HUES48 (cell line): ENCODE measurements at regions not wholly inside any gene's neighbourhood (a gene's known extent, or its start where the extent isn't known, plus 50 kb on each side); places are given as distances from the start of the nearest gene placed in this dataset.

Experiments
- H3K27ac ChIP-seq: one replicate; pipeline ENCODE4 v1.7.0; 2013; ENCODE audit warnings: low read depth, low read length, inconsistent platforms
- H3K27me3 ChIP-seq: 2 replicates; pipeline ENCODE4 v1.6.1; 2013; ENCODE audit warnings: mild to moderate bottlenecking, low read length; ENCODE audit not compliant: control insufficient read depth, insufficient read depth
- H3K36me3 ChIP-seq: 2 replicates; pipeline ENCODE4 v1.6.1; 2013; ENCODE audit warnings: low read length; ENCODE audit not compliant: control insufficient read depth, insufficient read depth
- H3K4me1 ChIP-seq: 2 replicates; pipeline ENCODE4 v1.6.1; 2013; ENCODE audit warnings: mild to moderate bottlenecking, low read length; ENCODE audit not compliant: control insufficient read depth, insufficient read depth
- H3K4me3 ChIP-seq: 2 replicates; pipeline ENCODE4 v1.5.1; 2013; ENCODE audit warnings: mild to moderate bottlenecking, low read depth, low read length
- H3K9ac ChIP-seq: 2 replicates; pipeline ENCODE4 v1.6.1; 2013; ENCODE audit warnings: mild to moderate bottlenecking, low read depth, low read length, moderate library complexity
- H3K9me3 ChIP-seq: 2 replicates; pipeline ENCODE4 v1.6.1; 2013; ENCODE audit warnings: low read length; ENCODE audit not compliant: control insufficient read depth, insufficient read depth

- no peak overlapping the region for H3K4me3 ChIP-seq
- H3K4me1 ChIP-seq: no peaks in the 10 kb centered on the region
- no peak overlapping the region for H3K9ac ChIP-seq
- no peak overlapping the region for H3K27ac ChIP-seq
- no peaks in the 10 kb centered on the region for H3K9me3 ChIP-seq
- H3K27me3 ChIP-seq: no peaks in the 10 kb centered on the region
- H3K36me3 ChIP-seq: no peaks in the 10 kb centered on the region
These were observed 325.6 kb downstream of the DEPDC1B start for GRCh38 chr5:60374409-60374808.

DNA sequence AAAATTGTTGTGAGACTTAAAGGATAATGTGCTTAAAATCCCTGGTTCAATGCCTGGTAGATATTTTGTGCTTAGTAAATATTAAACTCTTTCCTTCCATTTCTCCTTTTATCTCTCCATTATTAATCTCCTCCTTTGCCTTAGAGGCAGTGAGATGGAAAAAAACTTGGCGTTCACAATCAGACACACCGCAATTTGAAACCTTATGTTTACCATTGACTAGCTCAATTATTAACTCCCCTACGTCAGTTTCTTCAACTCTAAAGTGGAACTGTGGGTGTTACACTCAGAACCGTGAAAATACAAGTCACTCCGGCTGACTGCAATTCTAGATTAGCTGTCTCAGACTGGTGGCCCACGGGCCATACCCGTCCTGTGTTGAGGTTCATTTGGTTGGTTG is 327.2 kb downstream of the DEPDC1B start:
- no peaks in the 10 kb centered on the region for H3K4me1 ChIP-seq
- H3K27ac ChIP-seq: no peak overlapping the region
- H3K9me3 ChIP-seq: no peaks in the 10 kb centered on the region
- H3K27me3 ChIP-seq: no peaks in the 10 kb centered on the region
- no peak overlapping the region for H3K9ac ChIP-seq
- H3K36me3 ChIP-seq: no peaks in the 10 kb centered on the region
- H3K4me3 ChIP-seq: no peak overlapping the region

DNA sequence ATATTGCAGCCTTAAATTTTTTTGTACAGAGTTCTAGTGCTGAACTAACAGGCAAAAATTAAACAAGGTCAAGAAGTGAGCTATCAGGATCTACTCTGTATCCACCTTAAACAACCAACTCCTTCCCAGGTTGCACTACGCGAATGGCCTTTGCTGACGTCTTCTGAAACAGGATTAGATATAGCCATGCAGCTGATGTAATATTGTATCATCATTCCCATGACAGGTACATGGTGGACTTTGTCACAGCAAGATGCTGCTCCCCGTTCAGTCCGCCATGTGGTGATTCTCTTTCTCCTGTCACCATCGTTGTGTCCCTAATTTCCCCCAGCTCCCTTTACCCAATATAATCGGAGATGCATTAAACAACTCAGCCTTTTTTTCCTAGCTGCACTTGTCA is 328.9 kb downstream of the DEPDC1B start:
- H3K27ac ChIP-seq: no peak overlapping the region
- no peaks in the 10 kb centered on the region for H3K36me3 ChIP-seq
- no peak overlapping the region for H3K4me3 ChIP-seq
- H3K4me1 ChIP-seq: no peaks in the 10 kb centered on the region
- H3K9ac ChIP-seq: no peak overlapping the region
- H3K9me3 ChIP-seq: no peaks in the 10 kb centered on the region
- H3K27me3 ChIP-seq: no peaks in the 10 kb centered on the region

- no peaks in the 10 kb centered on the region for H3K9me3 ChIP-seq
- H3K4me1 ChIP-seq: no peaks in the 10 kb centered on the region
- H3K27me3 ChIP-seq: no peaks in the 10 kb centered on the region
- H3K9ac ChIP-seq: no peak overlapping the region
- no peak overlapping the region for H3K4me3 ChIP-seq
- no peaks in the 10 kb centered on the region for H3K36me3 ChIP-seq
- H3K27ac ChIP-seq: no peak overlapping the region
These were observed 329.5 kb downstream of the DEPDC1B start for GRCh38 chr5:60370508-60370907.

DNA sequence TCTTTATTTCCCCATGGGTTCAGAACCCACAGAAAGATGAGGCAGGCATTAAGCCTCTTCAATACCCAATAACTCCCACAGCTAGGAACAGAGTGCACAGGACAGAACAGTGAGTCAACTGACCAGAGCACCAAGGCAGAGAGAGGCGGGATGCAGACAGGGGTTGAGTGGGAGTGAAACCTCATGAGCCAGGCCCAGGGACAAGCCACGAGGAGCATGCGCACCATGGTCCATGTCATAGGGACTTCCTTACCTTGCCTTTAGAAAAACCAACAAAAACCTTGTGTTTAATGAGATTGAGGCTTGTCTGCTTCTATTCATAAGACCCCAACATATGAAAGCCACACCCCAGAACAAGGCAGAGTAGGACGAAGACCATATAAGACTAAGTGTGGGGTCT is 330.6 kb downstream of the DEPDC1B start:
- no peak overlapping the region for H3K9ac ChIP-seq
- H3K4me3 ChIP-seq: no peak overlapping the region
- H3K27ac ChIP-seq: no peak overlapping the region
- H3K4me1 ChIP-seq: no peaks in the 10 kb centered on the region
- no peaks in the 10 kb centered on the region for H3K27me3 ChIP-seq
- no peaks in the 10 kb centered on the region for H3K36me3 ChIP-seq
- no peaks in the 10 kb centered on the region for H3K9me3 ChIP-seq

DNA sequence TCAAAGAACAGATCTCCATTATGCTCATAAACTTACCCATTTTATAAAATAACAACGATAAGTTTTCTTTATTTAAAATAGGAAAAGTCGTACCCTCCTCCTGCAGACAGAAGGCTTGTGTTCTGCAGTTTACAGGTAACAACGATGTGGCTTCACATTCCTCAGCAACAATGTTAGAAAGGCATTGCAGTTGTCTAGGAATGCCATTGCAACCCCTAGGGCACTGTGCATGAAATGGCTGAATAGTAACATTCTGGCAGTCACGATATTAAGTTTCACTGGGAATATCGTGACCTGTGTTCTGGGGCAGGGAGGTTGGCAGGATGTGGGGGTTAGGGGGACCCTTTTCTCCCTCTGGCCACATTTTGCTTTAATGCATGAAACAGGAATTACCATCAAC is 331.9 kb downstream of the DEPDC1B start:
- H3K36me3 ChIP-seq: no peaks in the 10 kb centered on the region
- H3K27ac ChIP-seq: no peak overlapping the region
- no peaks in the 10 kb centered on the region for H3K4me1 ChIP-seq
- no peaks in the 10 kb centered on the region for H3K27me3 ChIP-seq
- no peaks in the 10 kb centered on the region for H3K9me3 ChIP-seq
- no peak overlapping the region for H3K4me3 ChIP-seq
- H3K9ac ChIP-seq: no peak overlapping the region

- Histone ChIP-seq H3K27ac (no peak overlapping the region), H3K9me3 (no peaks in the 10 kb centered on the region), H3K4me3 (no peak overlapping the region), H3K4me1 (no peaks in the 10 kb centered on the region), H3K9ac (no peak overlapping the region), H3K27me3 (no peaks in the 10 kb centered on the region), H3K36me3 (no peaks in the 10 kb centered on the region)
These were observed 333.5 kb downstream of the DEPDC1B start for GRCh38 chr5:60366489-60366888.

DNA sequence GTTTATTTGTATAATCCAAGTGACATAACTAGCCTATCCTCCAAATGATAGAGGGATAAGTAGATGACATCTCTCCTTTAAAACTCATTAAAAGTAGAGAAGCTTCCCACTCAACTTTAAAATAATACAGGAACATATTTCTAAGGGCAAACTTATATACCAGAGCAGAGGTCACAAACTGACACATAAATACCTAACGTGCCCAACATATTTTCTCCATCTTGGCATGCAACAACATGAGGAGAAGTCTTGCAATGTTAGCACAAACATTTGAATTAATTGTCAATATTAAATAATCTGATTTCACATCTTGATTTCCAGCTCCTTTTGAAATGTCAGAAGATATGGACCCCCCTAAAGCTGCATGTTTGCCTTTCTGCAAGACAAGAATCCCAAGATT is 335.0 kb downstream of the DEPDC1B start:
- Histone ChIP-seq H3K9ac (no peak overlapping the region), H3K4me1 (no peaks in the 10 kb centered on the region), H3K27ac (no peak overlapping the region), H3K36me3 (no peaks in the 10 kb centered on the region), H3K4me3 (no peak overlapping the region), H3K27me3 (no peaks in the 10 kb centered on the region), H3K9me3 (no peaks in the 10 kb centered on the region)

GRCh38 chr5:60362158-60362557 is 337.8 kb downstream of the DEPDC1B start:
- Histone ChIP-seq H3K36me3 (no peaks in the 10 kb centered on the region), H3K27ac (no peak overlapping the region), H3K9me3 (no peaks in the 10 kb centered on the region), H3K27me3 (no peaks in the 10 kb centered on the region), H3K9ac (no peak overlapping the region), H3K4me3 (no peak overlapping the region), H3K4me1 (no peaks in the 10 kb centered on the region)

DNA sequence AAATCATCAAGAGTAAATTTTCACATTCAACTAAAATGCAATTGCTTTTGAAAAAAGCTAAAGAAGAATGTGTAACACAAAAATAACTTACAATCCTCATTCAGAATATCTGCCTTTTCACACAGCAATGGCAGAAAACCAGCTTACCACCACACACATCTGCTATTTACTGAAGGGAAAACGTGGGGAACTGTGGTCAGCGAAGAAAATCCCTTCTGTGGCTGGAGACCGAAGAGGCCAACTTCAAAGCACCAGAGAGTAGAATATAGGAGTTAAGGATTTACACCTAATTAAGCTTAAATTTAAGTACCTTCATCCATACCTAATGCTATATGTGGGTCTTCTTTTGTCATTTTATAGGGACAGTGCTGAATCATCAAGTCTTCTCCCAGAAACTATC is 339.6 kb downstream of the DEPDC1B start:
- Histone ChIP-seq H3K36me3 (no peaks in the 10 kb centered on the region), H3K9ac (no peak overlapping the region), H3K27ac (no peak overlapping the region), H3K4me1 (no peaks in the 10 kb centered on the region), H3K4me3 (no peak overlapping the region), H3K9me3 (no peaks in the 10 kb centered on the region), H3K27me3 (no peaks in the 10 kb centered on the region)

DNA sequence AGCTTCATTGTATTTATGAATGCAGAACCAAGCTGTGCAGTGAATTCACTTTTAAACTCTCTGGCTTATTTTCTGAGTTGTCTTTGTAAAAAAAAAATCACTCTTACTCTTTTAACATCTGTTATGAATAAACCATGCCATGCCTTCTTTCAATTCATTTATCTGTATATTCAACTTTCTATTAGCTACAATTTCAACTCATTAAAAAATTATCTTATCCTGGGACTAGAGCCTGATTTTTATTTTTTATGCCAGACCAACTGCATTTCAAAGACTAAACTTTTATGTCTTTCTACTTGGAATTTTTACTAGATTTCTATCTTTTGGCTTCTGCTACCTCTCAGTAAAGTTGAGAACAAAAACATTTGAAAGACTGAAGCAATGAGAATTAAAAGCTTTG is 342.7 kb downstream of the DEPDC1B start:
- no peak overlapping the region for H3K4me3 ChIP-seq
- no peaks in the 10 kb centered on the region for H3K9me3 ChIP-seq
- no peak overlapping the region for H3K27ac ChIP-seq
- no peak overlapping the region for H3K9ac ChIP-seq
- H3K36me3 ChIP-seq: no peaks in the 10 kb centered on the region
- no peaks in the 10 kb centered on the region for H3K27me3 ChIP-seq
- H3K4me1 ChIP-seq: no peaks in the 10 kb centered on the region

DNA sequence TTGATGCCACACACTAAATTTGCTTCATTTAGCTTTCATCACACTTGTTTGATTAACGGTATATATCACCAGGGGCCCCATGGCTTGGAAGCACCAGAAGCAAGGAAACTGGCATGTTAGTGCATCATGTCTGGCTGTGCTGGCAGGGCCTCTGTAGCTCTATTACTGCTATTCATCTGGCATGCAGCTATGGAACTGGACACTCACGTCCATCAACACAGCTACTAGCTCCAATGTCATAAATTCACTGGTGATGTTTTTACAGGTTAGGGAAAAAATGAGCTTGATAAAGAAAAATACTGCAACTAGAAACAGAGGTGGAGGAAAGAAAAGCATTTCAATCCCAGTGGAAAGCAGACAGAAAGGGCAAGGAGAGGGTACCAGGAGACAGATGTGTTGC is 343.2 kb downstream of the DEPDC1B start:
- Histone ChIP-seq H3K4me3 (no peak overlapping the region), H3K27ac (no peak overlapping the region), H3K36me3 (no peaks in the 10 kb centered on the region), H3K27me3 (no peaks in the 10 kb centered on the region), H3K4me1 (no peaks in the 10 kb centered on the region), H3K9me3 (no peaks in the 10 kb centered on the region), H3K9ac (no peak overlapping the region)
